GM06990 (cell line): ENCODE measurements at regions not wholly inside any gene's neighbourhood (a gene's known extent, or its start where the extent isn't known, plus 50 kb on each side); places are given as distances from the start of the nearest gene placed in this dataset.

Experiments
- DNase-seq: peaks from one replicate; pipeline ENCODE4 v3.0.0-alpha.2; 2011; ENCODE audit not compliant: insufficient read length; ENCODE audit errors: extremely low read depth
- H3K27me3 ChIP-seq: replicated peaks from 2 replicates; pipeline ENCODE4 v1.6.0; 2011; ENCODE audit warnings: low read length; ENCODE audit not compliant: control insufficient read depth, insufficient read depth
- H3K36me3 ChIP-seq: 2 replicates; pipeline ENCODE4 v1.5.1; 2011; ENCODE audit warnings: low read length; ENCODE audit not compliant: control insufficient read depth, insufficient read depth
- H3K4me3 ChIP-seq: replicated peaks from 2 replicates; pipeline ENCODE4 v1.5.1; 2011; ENCODE audit warnings: low read depth, mild to moderate bottlenecking, control low read depth, low read length
- TF ChIP-seq, protein P1 (sequence below): IDR thresholded peaks from 2 replicates; pipeline ENCODE4 v1.5.1; 2011; ENCODE audit warnings: low read length, control low read depth, mild to moderate bottlenecking, inconsistent platforms; ENCODE audit not compliant: insufficient read depth, poor library complexity, severe bottlenecking

DNA sequence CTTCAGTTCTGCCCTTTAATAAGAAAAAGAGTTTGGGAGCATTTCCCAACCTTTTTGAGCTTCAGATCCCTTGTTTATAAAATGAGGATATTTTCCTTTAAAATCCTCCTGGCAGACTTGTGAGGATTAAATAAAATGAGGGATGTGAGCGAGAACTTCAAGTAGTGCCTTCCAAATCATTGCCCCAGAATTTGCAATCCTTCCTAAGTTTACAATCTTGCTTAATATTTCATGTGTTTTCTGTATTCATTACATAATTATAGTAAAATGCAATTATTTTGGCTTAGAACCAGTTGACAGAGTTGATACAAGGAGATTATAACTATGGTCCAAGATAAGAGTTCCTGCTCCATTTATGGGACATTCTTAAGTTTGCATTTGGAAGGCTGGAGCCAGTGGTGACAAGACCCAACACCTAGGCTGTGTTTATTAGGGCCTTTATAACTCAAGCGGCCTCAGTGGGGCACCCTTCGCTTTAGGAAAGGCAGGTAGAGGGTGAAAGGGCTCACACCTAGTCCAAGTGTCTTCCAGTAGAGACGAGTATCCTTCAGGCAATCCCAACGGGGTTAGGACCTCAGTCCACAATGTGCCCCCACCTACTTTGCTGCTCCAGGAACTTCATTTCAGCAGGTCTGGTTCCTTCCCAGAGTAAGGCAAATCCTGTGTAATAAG lies 317.5 kb downstream of the WDR11 start:
- no peaks in the 10 kb centered on the region for H3K36me3 ChIP-seq
- no peak overlapping the region for H3K4me3 ChIP-seq
- TF ChIP-seq, protein P1, sequence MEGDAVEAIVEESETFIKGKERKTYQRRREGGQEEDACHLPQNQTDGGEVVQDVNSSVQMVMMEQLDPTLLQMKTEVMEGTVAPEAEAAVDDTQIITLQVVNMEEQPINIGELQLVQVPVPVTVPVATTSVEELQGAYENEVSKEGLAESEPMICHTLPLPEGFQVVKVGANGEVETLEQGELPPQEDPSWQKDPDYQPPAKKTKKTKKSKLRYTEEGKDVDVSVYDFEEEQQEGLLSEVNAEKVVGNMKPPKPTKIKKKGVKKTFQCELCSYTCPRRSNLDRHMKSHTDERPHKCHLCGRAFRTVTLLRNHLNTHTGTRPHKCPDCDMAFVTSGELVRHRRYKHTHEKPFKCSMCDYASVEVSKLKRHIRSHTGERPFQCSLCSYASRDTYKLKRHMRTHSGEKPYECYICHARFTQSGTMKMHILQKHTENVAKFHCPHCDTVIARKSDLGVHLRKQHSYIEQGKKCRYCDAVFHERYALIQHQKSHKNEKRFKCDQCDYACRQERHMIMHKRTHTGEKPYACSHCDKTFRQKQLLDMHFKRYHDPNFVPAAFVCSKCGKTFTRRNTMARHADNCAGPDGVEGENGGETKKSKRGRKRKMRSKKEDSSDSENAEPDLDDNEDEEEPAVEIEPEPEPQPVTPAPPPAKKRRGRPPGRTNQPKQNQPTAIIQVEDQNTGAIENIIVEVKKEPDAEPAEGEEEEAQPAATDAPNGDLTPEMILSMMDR, result no peak
- no peaks in the 10 kb centered on the region for H3K27me3 ChIP-seq
- no peak for DNase-seq

DNA sequence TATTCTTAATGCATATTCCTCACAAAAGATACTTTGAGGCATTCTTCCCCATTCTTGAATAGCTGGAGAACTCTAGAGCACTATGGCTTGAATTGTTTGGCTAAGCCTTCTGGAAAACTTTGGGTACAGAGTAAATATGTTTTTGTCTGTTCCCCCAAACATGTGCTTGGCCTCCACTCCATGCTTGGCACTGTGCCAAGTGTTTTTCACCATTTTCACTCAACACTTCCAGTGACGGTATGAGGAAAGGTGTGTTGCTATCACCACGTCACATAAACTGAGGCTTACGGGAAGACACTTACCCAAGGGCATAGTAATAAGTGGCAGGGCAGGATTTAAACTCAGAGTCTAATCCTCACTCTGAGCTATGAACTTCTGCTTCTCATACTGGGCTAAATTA lies 318.2 kb downstream of the WDR11 start:
- TF ChIP-seq, protein P1, result no peak
- no peak for DNase-seq
- Histone ChIP-seq H3K36me3 (no peaks in the 10 kb centered on the region), H3K4me3 (no peak overlapping the region), H3K27me3 (no peaks in the 10 kb centered on the region)

DNA sequence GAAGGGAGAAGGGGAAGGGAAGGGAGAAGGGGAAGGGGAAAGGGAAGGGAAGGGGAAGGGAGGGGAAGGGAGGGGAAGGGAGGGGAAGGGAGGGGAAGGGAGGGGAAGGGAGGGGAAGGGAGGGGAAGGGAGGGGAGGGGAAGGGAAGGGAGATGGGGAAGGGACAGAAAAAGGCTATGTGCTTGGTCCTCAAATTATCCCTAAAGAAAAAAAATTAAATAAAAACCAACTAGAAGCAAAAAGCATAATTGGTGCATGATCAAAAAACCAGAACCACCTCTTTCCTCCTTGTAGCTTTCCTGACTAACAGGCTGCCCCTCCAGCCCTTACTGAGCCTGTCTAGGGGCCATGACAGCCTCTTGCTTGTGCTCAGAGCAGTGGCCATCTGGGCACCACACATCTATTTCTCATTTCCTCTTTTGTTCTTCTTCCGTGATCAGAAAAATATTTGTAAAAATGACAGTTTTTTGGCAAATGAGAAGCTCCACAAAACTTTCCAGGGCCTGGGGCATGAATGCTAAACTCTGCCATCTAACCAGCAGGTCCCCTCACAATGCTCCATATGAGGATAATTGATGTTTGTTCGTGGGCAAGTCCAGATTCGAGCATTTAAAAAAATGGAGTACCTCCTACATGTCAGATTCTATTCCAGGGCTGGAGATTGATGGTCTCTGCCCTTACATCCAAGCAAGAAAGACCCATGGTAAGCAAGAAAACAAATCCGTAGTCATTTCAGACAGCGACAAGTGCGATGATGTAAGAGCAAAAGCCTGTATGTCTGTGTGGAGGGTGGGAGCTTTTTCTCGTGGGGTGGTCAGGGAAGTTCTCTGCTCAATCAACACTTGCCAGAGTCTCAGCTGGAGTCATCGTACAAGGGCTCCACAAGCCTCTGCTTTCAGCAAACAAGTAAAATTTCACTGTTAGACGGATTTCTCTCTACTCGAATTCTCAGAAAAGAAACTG lies 320.9 kb downstream of the WDR11 start:
- Histone ChIP-seq H3K36me3 (no peaks in the 10 kb centered on the region), H3K27me3 (no peaks in the 10 kb centered on the region), H3K4me3 (no peak overlapping the region)
- TF ChIP-seq, protein P1, result no peak
- no peak for DNase-seq

DNA sequence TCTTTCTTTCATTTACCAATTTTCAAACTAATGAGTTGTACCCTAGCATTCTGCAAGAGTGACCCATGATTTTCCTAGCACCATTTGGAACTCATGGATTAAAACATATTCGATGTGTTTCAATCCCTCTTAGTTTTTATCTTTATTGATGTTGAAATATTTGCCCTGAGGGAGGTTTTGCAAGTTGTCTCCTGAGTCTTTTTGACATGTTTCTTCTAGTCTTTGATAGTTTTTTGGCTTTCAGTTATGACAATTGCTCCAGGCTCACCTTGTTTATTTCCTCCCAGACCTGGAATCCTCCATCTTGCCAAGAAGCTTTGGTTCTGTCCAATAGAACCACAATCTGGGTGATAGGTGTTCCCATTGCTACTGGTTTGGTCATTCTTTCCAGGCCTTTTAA lies 327.8 kb downstream of the WDR11 start:
- DNase-seq, result no peak
- TF ChIP-seq, protein P1, result no peak
- no peaks in the 10 kb centered on the region; the same call in 1 of the 2 replicates for H3K27me3 ChIP-seq
- H3K36me3 ChIP-seq, result no peaks in the 10 kb centered on the region
- H3K4me3 ChIP-seq, result no peak overlapping the region

DNA sequence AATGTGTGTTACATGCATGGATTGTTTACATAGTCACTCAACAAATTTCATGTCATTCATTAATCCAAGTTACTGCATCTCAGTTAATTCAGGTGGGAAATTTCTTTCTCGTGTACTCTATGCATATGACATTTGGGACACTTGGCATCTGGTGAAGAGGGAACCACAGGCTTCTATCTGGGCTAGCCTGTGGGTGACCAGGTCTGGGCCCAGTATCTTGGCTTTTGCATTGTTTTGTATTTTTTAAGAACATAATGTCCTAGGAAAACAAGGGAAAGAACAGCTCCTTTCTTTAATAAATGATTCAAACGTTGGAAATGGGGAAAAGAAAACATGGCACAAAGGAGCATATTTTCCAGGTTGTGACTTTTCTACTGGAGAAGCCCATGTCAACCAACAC lies 331.1 kb downstream of the WDR11 start:
- H3K4me3 ChIP-seq, result no peak overlapping the region
- TF ChIP-seq, protein P1, result no peak
- DNase-seq, result no peak
- no peaks in the 10 kb centered on the region for H3K36me3 ChIP-seq
- H3K27me3 ChIP-seq, result no peaks in the 10 kb centered on the region; the same call in 1 of the 2 replicates
